ENCODE measurements at regions not wholly inside any gene's neighbourhood (a gene's known extent, or its start where the extent isn't known, plus 50 kb on each side); places are given as distances from the start of the nearest gene placed in this dataset.

- intact Hi-C loops (cut with micrococcal nuclease), result no loop called here
Observed at GRCh38 chr10:131519723-131520605, 208.4 kb upstream of the TCERG1L start.

GRCh38 chr10:131531265-131532190 lies 220.0 kb upstream of the TCERG1L start:
- intact Hi-C loops (cut with micrococcal nuclease), result no loop called here

GRCh38 chr10:131532291-131532690 lies 220.8 kb upstream of the TCERG1L start:
- intact Hi-C loops (cut with micrococcal nuclease), result no loop called here

GRCh38 chr10:131532745-131533341 lies 221.3 kb upstream of the TCERG1L start:
- intact Hi-C loops (cut with micrococcal nuclease), result no loop called here

GRCh38 chr10:131533846-131534526 lies 222.5 kb upstream of the TCERG1L start:
- intact Hi-C loops (cut with micrococcal nuclease), result no loop called here

GRCh38 chr10:131534836-131535235 lies 223.3 kb upstream of the TCERG1L start:
- intact Hi-C loops (cut with micrococcal nuclease), result no loop called here

- intact Hi-C loops (cut with micrococcal nuclease), result no loop called here
Observed at GRCh38 chr10:131536676-131537075, 225.2 kb upstream of the TCERG1L start.

- intact Hi-C loops (cut with micrococcal nuclease), result no loop called here
Observed at GRCh38 chr10:131537281-131537680, 225.8 kb upstream of the TCERG1L start.

- intact Hi-C loops (cut with micrococcal nuclease), result no loop called here
Observed at GRCh38 chr10:131544495-131544894, 233.0 kb upstream of the TCERG1L start.

GRCh38 chr10:131546086-131546810 lies 234.7 kb upstream of the TCERG1L start:
- intact Hi-C loops (cut with micrococcal nuclease), result no loop called here

GRCh38 chr10:131547129-131547799 lies 235.7 kb upstream of the TCERG1L start:
- intact Hi-C loops (cut with micrococcal nuclease), result no loop called here

GRCh38 chr10:131548176-131548575 lies 236.7 kb upstream of the TCERG1L start:
- intact Hi-C loops (cut with micrococcal nuclease), result no loop called here

GRCh38 chr10:131549116-131549515 lies 237.6 kb upstream of the TCERG1L start:
- intact Hi-C loops (cut with micrococcal nuclease), result no loop called here

GRCh38 chr10:131553121-131553520 lies 241.6 kb upstream of the TCERG1L start:
- intact Hi-C loops (cut with micrococcal nuclease), result no loop called here

GRCh38 chr10:131553581-131553980 lies 242.1 kb upstream of the TCERG1L start:
- intact Hi-C loops (cut with micrococcal nuclease), result no loop called here

- intact Hi-C loops (cut with micrococcal nuclease), result no loop called here
Observed at GRCh38 chr10:131554821-131555220, 243.3 kb upstream of the TCERG1L start.

GRCh38 chr10:131555406-131555805 lies 243.9 kb upstream of the TCERG1L start:
- intact Hi-C loops (cut with micrococcal nuclease), result no loop called here

- intact Hi-C loops (cut with micrococcal nuclease), result no loop called here
Observed at GRCh38 chr10:131556061-131556896, 244.8 kb upstream of the TCERG1L start.

GRCh38 chr10:131556897-131557495 lies 245.5 kb upstream of the TCERG1L start:
- intact Hi-C loops (cut with micrococcal nuclease), result no loop called here
